ENCODE measurements at regions not wholly inside any gene's neighbourhood (a gene's known extent, or its start where the extent isn't known, plus 50 kb on each side); places are given as distances from the start of the nearest gene placed in this dataset.
"Not testable (repeated sequence)": the region's sequence is repeated elsewhere in the genome, so short reads cannot be mapped to it uniquely, and the experiment has no call there.

GRCh38 chr19:30943101-30943843 lies 406.0 kb downstream of the TSHZ3 start:
- DNase-seq (ENCODE audit: low spot score) = no peak

GRCh38 chr19:30942636-30943035 lies 406.6 kb downstream of the TSHZ3 start:
- DNase-seq (ENCODE audit: low spot score) = no peak

- no peak for DNase-seq (ENCODE audit: low spot score)
These were observed 407.6 kb downstream of the TSHZ3 start for GRCh38 chr19:30941591-30941990.

GRCh38 chr19:30936276-30936675 lies 413.0 kb downstream of the TSHZ3 start:
- no peak for DNase-seq (ENCODE audit: low spot score)

GRCh38 chr19:30935146-30935545 lies 414.1 kb downstream of the TSHZ3 start:
- DNase-seq (ENCODE audit: low spot score) = no peak

- DNase-seq (ENCODE audit: low spot score) = not testable (repeated sequence)
These were observed 415.8 kb downstream of the TSHZ3 start for GRCh38 chr19:30933454-30933853.

GRCh38 chr19:30932854-30933253 lies 416.4 kb downstream of the TSHZ3 start:
- no peak for DNase-seq (ENCODE audit: low spot score)

GRCh38 chr19:30930941-30931706 lies 418.1 kb downstream of the TSHZ3 start:
- DNase-seq (ENCODE audit: low spot score) = no peak

GRCh38 chr19:30927705-30928104 lies 421.5 kb downstream of the TSHZ3 start:
- no peak for DNase-seq (ENCODE audit: low spot score)

GRCh38 chr19:30924670-30925069 lies 424.6 kb downstream of the TSHZ3 start:
- DNase-seq (ENCODE audit: low spot score) = no peak

GRCh38 chr19:30924069-30924636 lies 425.1 kb downstream of the TSHZ3 start:
- DNase-seq (ENCODE audit: low spot score) = no peak

GRCh38 chr19:30923621-30924020 lies 425.6 kb downstream of the TSHZ3 start:
- DNase-seq (ENCODE audit: low spot score) = no peak

- DNase-seq (ENCODE audit: low spot score) = no peak
These were observed 426.1 kb downstream of the TSHZ3 start for GRCh38 chr19:30923096-30923495.

GRCh38 chr19:30920222-30920621 lies 429.0 kb downstream of the TSHZ3 start:
- no peak for DNase-seq (ENCODE audit: low spot score)

- no peak for DNase-seq (ENCODE audit: low spot score)
These were observed 429.5 kb downstream of the TSHZ3 start for GRCh38 chr19:30919737-30920136.

- DNase-seq (ENCODE audit: low spot score) = peak; percentile 28
These were observed 433.0 kb downstream of the TSHZ3 start for GRCh38 chr19:30916238-30916637.

- DNase-seq (ENCODE audit: low spot score) = no peak
These were observed 437.7 kb downstream of the TSHZ3 start for GRCh38 chr19:30911491-30911890.

GRCh38 chr19:30910485-30911240 lies 438.6 kb downstream of the TSHZ3 start:
- no peak for DNase-seq (ENCODE audit: low spot score)

- DNase-seq (ENCODE audit: low spot score) = no peak
These were observed 440.0 kb downstream of the TSHZ3 start for GRCh38 chr19:30909216-30909615.

- DNase-seq (ENCODE audit: low spot score) = no peak
These were observed 440.9 kb downstream of the TSHZ3 start for GRCh38 chr19:30908262-30908771.

- DNase-seq (ENCODE audit: low spot score) = no peak
These were observed 442.4 kb downstream of the TSHZ3 start for GRCh38 chr19:30906871-30907270.

- DNase-seq (ENCODE audit: low spot score) = no peak
These were observed 449.2 kb downstream of the TSHZ3 start for GRCh38 chr19:30900051-30900450.
